HG02981 (cell line): ENCODE measurements at regions not wholly inside any gene's neighbourhood (a gene's known extent, or its start where the extent isn't known, plus 50 kb on each side); places are given as distances from the start of the nearest gene placed in this dataset.

Source experiments
- ATAC-seq: cut with Tn5 transposase; IDR thresholded peaks from one replicate; pipeline ENCODE4 v1.9.1; 2021; ENCODE audit warnings: mild to moderate bottlenecking, moderate library complexity; ENCODE audit not compliant: unreplicated experiment

- no peak for ATAC-seq
Measured at GRCh38 chr15:77824361-77825251, 191.9 kb upstream of the LINGO1 start.

DNA sequence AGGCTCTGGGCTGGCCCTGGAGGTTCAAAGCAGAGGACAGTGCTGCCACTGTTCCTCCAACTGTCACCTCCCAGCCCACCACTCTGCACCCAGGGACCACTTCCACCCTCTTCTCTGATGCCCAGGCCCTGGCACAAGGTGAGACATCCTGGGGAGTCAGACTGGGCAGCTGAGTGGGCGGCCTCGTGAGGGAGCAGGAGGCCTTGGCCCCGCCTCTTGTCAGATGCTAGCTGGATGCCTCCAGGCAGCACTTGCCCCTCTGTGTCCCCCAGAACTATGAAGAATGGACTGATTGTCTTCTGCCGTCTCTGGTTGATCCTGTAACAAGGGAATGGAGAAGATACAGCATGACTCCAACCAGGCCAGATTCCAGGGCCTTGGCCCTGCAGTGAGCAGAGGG, 191.0 kb upstream of the LINGO1 start:
- ATAC-seq = no peak

DNA sequence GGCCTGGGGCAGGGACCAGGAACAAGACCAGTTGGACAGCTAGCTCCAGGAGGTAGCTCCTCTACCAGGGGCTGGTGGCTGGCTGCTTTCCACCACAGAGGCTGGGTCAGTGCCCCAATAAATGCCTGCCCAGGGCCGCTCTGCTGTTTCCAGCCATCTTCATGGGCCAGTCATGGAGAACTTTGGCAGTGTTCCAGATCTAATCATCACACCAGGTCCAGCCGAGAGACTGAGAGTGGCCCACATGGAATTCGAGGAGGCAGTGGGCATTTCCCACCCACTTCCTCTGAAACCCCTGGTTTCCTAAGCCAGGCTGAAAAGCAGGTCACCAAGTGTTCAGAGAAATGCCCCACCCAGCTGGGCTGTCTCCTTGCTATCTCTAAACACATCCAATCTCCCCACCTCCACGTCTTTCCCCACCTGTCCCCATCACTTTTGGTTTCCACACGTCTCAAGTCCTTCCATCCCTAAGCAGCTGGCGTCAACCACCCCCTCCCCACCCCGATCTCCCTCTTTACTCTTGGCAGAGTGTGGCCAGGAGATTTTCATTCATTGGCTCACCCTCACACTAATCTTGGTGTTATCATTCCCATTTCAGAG, 190.0 kb upstream of the LINGO1 start:
- ATAC-seq = no peak

DNA sequence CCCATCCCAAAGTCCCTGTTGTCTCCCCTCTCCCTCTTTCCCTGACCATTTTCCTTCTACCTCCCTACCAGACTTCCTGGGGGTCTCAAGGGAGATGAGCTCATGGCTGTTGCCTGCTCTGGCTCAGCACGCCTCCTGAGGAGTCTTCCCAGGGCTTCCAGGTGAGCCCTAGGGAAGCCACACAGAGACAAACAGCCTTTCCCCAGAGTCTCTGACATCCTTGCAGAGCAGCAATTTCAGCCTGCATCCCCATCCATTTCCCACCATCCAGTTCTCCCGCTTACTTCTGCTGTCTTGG, 189.2 kb upstream of the LINGO1 start:
- ATAC-seq = no peak

DNA sequence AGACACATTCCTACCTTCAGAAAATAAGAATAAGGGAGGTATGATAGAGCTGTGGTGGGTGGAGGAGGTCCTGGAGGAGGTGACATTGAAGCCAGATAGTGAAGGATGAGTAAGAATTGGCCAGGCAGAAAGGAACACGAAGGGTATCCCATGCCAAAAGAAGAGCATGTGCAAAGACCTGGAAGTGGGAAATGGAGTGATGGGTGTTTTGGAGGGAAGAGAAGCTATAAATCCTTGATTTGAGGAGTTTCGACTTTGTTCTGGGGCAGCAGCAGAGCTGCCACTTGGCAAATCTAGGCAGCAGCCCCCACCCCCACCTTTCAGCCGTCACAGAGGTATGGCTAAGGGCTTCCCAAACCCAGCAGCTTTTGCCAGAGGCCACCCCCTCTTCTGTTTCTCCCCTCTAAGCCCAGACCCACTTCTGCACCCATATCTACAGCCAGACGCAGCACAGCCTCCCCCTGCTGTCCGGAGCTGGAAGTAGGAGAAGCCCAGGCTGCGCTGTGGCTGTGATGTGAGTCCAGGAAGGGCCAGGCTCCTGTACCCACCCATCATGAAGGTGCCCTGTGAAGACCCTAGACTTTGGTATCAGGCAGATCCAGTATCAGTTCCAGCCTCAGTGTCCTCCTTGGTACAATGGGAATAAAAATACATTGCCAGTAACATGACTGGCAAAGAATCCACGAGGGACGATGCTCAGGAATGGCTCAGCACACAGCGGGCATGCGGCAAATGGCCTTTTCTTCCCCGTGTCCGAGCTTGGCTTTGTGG, 188.7 kb upstream of the LINGO1 start:
- ATAC-seq = no peak

DNA sequence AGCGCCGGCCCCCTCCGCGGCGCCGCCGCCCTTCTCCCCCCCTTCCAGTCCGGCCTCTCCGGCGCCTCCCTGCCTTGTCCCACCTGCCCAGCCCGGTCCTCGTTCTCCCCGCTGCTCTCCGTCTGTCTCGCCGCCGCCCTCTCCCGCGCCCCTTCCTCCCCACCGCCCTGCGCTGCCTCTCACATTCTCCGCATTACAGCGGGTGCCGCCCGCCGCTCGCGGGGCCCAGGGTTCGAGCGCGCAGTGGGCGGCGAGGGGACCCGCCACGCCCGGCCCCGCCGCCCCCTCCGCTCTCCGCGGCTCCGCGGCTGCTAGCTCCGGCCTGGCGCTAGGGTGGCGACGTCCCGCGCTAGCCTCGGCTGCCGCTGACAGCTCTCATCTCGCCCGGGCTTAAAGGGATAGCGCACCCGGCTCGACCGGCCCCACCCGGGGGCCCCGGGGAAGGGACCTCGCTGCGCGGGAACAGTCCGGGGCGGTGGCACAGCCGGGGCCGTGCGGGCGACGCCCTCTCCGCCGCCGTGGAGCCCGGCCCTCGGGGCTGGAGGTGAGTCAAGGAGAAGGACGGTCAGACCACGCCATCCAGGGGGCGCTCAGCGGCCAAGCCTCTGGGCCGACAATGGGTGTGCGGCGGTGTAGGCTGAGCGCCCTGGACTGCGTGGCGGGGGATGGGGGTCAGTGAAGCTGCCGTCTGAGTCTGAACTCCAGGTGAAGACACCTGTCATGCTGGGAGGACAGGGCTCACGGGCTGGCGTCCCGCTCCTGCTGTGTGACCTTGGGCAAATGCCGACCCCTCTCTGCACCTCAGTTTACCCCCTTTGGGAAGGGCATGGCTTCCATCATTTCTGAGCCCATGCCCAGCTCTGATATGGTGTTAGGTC, 187.4 kb upstream of the LINGO1 start:
- no peak for ATAC-seq

- no peak for ATAC-seq
Measured at GRCh38 chr15:77819048-77819850, 186.5 kb upstream of the LINGO1 start.

GRCh38 chr15:77818484-77819047, 185.9 kb upstream of the LINGO1 start:
- no peak for ATAC-seq

DNA sequence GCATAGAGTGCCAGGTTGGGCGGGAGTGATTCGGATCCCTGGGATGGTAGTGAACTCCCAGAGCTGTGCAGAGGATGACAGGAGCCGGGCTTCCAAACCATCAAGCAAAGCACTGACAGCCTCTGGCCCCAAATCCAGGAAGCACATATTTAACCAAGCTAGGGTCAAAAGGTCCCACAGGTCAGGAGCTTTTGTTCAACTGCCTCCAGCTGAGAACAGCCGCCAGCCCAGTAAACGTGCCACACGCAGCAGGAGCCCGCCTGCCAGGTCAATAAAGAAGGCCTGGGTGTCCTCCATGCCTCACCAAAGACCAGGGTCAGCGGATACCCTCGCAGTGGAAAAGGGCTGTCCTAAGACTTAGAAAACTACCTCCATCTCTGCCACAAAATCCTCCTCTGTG, 184.7 kb upstream of the LINGO1 start:
- ATAC-seq = no peak

DNA sequence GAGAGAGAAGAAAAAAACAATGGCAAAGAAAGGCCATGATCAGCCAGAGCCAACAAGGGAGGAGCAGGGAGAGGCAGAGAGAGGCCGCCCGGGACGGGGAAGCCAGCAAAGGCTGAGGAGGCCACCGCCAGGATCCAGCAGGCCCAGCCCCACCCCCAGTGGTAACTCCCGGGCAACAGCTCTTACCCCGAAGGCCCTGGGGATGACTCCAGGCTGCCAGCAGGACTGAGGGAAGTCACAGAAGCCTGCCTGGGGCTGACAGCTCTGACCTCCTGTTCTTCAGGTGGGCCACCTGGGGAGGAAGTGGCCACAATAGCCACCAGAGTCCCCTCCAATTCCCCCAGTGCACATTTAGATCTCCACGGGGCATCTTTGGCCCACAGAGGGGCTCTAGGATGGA, 184.3 kb upstream of the LINGO1 start:
- no peak for ATAC-seq

DNA sequence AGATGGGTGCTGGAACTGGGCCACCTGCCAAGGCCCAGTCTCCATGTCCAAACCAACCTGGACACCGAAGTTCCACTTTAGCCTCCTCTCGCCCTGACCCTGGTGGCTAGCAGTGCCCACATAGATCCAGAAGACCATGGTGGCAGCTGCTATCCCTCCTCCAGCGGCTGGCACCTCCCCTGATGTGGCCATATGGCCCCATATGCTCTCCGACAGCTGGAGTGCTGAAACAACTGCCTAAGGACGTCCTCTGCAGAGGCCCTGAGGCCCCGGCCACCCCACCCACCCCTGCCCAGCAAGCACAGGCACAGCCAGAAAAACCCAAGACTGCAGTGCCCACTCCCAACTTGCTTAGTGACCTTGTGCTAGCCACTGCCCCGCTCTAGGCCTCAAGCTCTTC, 182.3 kb upstream of the LINGO1 start:
- no peak for ATAC-seq

DNA sequence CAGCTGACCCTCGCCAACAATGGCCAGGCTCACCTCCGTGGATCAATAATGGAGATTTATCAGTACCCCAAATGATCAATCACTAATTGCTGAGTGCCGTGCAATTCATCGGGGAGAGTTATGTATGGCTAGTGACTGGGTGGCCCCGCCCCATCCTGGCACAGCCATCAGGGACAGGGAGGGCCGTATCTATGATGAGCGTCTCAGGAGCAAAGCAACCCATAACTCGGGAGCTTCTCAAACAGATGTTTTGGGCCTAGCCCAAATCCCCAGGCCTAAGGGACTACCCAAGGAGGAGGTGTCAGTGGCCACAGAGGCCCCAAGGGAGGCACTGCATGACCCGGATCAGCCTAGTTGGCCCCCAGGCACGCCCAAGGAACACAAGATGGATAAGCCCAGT, 180.0 kb upstream of the LINGO1 start:
- ATAC-seq = no peak

DNA sequence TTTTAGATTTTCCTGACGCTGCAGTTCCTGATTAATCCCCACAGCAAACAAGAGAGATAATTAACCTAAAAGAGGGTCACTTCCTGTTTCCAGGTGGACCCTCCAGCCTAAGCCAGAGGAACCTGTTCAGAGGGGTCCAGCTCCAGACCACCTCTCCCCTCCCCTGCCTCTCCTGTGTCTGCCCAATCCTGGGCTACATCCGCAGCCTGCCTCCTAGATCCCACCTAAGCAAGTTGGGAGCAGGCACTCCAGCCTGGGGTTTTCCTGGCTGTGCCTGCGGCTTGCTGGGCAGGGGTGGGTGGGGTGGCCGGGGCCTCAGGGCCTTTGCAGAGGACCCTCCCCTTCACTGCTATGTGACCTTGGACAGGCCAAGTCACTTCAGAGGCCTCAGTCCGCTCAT, 178.6 kb upstream of the LINGO1 start:
- ATAC-seq = no peak

DNA sequence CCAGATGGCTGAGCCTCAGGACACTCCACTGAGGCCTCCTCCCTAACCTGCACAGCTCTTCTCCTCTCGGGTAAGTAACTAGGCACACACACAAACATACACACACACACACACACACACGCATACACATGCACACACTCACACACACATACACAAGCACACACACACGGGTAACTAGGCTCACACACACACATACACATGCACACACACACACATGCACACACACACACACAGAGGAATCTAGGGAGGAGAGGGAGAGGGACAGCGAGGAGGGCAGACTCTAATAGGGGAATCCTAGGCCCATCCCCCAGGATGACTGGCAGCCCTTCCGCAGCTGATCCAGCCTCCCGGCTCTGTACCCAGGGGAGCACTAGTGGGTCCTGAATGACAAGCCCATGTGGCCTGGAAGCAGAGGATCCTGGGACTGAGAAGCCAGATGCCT, 177.4 kb upstream of the LINGO1 start:
- ATAC-seq = no peak

DNA sequence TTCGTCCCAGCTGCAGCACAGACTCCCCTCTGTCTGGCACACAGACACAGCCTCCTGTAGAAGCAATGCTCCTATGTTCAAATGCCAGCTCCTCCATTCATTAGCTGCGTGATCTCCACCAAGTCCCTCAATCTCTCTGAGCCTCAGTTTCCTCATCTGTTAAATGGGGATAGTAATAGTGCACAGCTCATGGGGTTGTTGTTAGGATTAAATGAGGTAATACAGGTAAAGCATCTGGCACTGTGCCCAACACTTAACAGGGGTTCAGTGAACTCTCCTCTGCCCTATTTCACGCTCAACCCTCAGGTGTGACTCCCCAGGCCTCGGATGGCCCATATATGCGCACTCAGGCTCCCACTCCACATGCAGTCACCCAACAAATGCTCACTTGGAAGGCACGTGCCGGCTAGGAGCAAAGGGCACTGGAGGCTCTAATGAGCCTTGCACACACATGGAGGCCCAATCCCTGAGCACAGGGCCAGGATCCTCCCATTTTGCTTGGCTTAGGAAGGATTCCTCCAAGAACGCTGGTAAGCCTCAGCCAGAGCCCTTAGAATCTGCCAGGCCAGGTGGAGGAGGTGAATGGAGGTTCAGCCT, 176.0 kb upstream of the LINGO1 start:
- no peak for ATAC-seq

DNA sequence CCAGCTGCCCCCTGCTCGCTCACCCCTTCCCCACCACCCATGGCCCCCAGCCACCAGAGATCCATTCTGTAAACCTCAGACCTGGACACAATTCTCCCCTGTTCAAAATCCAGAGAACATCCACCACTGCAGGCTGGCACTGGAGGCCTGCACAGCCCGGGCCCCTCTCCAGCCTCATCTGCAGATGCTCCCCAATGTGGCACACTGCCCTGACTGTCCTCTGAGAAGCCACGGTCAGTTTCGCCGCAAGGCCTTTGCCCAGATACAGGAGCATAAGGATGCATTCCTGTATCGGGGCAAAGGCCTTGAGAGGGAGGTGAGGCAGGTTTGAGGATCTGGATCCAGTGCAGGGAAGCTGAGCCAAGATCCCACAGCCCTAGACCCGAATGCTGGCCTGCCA, 175.4 kb upstream of the LINGO1 start:
- no peak for ATAC-seq

DNA sequence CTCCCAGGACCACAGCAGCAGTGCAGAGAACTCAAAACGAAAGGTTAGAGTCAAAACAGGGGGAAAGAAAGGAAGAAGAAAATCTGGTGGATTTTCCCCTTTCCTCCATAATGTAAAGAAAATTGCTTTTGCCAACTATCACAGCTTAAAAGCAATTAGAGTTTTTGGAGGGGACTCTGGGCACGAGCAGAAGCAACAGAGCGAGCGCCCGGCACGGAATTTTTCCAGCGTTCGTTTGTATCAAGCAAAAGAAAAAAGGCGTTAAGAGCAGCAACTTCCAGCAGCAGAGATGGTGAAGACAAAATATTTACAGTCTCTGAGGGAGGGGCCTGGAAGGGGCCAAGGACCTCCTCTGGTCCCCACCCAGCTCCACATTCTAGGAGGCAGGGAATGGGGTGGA, 174.9 kb upstream of the LINGO1 start:
- no peak for ATAC-seq

DNA sequence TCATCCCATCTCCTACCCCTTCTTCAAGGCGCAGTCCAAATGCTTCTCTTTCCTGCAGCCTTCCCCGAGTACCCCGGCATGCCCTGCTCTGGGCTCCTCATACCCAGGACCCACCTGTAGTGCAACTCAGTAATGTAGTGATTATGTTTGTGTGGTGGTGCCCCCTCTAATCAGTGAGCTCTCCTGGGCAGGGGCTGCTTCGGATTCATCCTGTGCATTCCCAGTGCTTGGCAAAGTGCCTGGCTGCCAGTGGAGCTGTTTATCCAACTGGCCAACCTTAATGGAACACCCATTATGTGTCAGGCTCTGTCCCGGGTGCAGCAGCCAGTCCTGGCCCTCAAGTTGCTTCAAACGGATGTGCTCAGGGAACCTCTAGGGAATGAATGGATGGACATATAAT, 174.4 kb upstream of the LINGO1 start:
- ATAC-seq = no peak

DNA sequence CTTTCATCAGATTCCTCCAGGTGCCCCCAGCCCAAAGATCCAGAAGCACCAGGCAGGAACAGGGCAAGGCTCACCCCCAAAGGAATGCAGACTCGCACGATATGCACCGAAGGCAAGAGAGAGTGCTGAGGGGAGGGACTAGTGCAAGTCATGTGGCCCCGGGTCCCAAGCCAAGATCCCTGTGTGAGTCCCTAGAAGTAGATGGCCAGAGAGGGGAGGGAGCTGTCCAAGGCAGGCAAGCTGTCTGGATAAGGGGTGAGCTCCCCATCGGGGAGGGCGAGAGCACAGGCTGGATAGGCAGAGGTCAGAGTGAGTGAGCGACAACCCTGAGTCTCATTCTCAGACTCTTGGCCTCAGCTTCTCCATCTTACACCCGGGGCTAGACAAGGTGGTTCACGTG, 171.5 kb upstream of the LINGO1 start:
- ATAC-seq = no peak

DNA sequence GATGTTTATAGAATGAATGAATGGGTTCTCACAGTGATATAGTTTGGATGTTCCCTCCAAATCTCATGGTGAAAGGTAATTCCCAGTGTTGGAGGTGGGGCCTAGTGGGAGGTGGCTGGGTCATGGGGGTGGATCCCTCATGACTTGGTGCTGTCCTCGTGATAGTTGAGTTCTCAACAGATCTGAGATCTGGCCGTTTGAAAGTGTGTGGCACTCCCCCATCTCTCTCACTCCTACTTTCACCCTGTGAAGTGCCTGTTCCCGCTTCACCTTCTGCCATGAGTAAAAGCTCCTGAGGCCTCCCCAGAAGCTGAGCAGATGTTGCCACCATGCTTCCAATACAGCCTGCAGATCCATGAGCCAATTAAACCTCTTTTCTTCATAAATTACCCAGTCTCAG, 170.8 kb upstream of the LINGO1 start:
- ATAC-seq = no peak
